OCI-LY3 (cell line): ENCODE measurements at regions not wholly inside any gene's neighbourhood (a gene's known extent, or its start where the extent isn't known, plus 50 kb on each side); places are given as distances from the start of the nearest gene placed in this dataset.

ENCODE experiments used
- CTCF ChIP-seq: fragments of 200-600, 300-600 bp; sonication (generic); IDR thresholded peaks from 2 replicates; pipeline ENCODE4 v1.5.1; 2014; ENCODE audit warnings: antibody characterized with exemption, low read length, low read depth
- EZH2phosphoT487 ChIP-seq: fragments of 200-600 bp; shearing (Covaris generic); IDR thresholded peaks from 2 replicates; pipeline ENCODE4 v1.6.1; 2018; ENCODE audit warnings: antibody characterized with exemption, mixed run types, low read depth

- TF ChIP-seq CTCF (no peak), EZH2phosphoT487 (no peak)
Measured at GRCh38 chr2:120959426-120959825, 223.8 kb downstream of the GLI2 start.
